ENCODE measurements at regions not wholly inside any gene's neighbourhood (a gene's known extent, or its start where the extent isn't known, plus 50 kb on each side); places are given as distances from the start of the nearest gene placed in this dataset.

DNA sequence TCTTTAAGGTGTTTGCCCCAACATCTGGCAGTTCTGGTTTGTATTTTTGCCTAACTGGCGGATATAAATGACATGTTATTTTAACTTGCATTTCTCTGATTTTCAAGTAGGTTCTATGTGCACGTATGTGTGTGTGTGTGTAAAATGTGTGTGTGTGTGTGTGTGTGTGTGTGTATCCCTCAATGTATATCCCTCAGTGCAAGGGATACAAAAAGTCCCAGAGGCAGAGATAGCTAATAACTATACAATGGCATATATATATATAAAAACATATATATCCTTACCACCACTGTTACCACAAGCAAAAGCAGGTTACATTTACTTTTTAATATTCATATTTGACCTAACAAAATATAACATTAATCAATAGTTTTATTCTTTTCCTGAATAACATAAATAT is 95.0 kb upstream of the NR5A2 start:
- TF ChIP-seq POLR2A (IDR thresholded peaks at IDR 0.05; ENCODE audit: low read depth, low read length) (no peak), POLR2AphosphoS5 (IDR thresholded peaks at IDR 0.05; ENCODE audit: low read depth, low read length) (no peak), TAF1 (IDR thresholded peaks at IDR 0.05; ENCODE audit: low read depth, low read length) (no peak), PAX5 (IDR thresholded peaks at IDR 0.05; ENCODE audit: insufficient read depth, low read length, severe bottlenecking) (no peak), SPI1 (IDR thresholded peaks at IDR 0.05; ENCODE audit: low read depth, low read length) (no peak)
